ENCODE measurements at regions not wholly inside any gene's neighbourhood (a gene's known extent, or its start where the extent isn't known, plus 50 kb on each side); places are given as distances from the start of the nearest gene placed in this dataset.
"Not testable (repeated sequence)": the region's sequence is repeated elsewhere in the genome, so short reads cannot be mapped to it uniquely, and the experiment has no call there.

DNA sequence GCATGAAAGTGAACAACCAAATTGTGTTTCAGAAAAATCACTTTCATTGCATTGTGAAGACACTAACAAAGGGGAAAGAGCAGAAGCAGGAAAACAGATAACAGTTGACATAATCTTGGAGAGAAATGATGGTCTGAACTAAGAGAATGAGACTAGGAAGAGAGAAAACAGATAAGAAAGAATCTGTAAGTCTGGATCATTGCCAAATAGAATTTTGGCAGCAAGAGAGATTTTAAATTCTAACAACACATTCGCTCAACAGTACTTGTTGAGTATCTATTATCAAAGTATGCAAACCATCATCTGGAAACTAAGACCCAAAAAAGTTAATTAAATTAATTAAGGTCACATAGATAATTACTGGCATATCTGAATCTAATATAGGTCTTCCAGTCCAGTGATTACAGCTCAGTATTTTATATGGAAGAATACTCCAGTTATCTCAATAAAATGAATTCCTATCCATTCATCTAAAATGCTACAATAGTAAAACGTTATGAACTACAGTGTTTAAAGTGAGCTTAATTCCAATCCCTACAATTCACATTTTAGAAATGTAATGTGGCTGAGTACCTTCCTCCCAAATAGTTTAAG is 166.7 kb upstream of the FAT3 start:
- in situ Hi-C loops (cut with HindIII; ENCODE audit: low pct_unique_long_range_greater_than_20kb, low sequenced_read_pairs): no loop called here
- no peak for DNase-seq (ENCODE audit: low read depth)

DNA sequence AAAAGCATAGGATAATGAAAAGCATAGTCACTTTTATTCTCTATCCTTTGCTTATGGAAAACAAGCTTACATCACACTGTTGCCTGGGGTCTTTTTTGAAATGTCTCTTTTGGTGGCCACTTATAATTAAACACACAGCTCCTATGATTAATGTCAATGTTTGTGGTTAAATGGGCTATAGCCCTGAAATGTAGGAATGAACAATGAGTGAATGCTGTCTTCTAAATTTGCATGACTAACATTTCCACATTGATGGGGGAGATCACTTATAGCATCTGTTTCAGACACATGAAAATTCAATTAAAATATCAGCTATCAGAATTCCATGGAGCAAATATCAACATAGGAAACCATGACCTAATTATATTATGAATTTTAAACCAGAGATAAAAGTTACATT is 171.4 kb upstream of the FAT3 start:
- no peak for DNase-seq (ENCODE audit: low read depth)
- in situ Hi-C loops (cut with HindIII; ENCODE audit: low pct_unique_long_range_greater_than_20kb, low sequenced_read_pairs): no loop called here

DNA sequence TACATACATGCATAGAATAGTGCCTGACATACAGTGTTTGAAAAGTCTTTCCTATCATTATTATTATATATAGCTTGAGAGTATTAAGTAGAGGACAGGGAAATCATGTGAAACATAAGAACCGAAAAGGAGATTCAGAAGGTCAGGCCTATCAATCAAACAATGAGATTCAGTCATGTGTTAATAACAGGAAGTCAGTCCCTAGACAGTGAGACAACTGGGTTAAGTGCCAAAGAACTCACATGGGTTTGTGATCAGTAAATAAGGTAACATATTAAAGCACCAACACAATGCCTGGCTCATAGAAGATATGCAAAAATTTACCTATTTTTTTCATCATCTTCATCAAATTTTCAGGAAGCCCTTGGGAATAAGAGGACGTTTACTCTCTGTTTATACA is 174.3 kb upstream of the FAT3 start:
- DNase-seq (ENCODE audit: low read depth): peak; percentile 4
- in situ Hi-C loops (cut with HindIII; ENCODE audit: low pct_unique_long_range_greater_than_20kb, low sequenced_read_pairs): no loop called here

DNA sequence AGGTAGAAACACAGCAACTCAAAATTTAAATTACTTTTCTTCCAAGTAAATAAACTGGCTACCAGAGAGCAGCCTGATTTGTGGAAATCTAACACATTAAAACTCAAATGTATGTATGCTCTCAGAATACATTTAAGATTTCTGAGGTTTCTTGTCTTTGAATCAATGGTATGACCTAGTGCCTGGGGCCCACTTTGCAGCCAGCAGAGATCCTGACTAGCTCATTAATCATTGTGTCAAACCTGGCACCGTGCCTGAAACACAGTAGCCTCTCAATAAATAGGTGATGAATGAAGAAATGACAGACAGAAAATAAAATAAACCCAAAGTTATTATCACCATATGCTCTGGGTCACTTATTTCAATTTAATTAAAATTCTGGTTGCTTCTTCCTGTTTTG is 176.2 kb upstream of the FAT3 start:
- in situ Hi-C loops (cut with HindIII; ENCODE audit: low pct_unique_long_range_greater_than_20kb, low sequenced_read_pairs): no loop called here
- DNase-seq (ENCODE audit: low read depth): peak; percentile 2

DNA sequence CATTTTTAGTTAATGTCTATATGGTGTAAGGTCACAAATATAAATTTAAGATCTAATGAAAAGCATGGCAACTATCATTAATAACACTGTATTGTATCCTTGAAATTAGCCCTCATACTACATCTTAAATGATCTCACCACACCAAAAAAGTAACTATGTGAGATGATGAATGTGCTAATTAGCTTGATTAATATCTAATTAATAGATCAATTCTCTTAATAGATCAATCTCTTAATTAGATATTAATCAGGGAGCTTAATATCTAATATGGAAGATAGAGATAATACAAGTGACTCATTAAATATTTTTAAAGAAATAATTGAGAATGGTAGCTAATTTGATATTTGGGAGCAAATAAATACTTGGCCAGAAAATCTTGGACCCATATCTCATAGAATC is 178.5 kb upstream of the FAT3 start:
- in situ Hi-C loops (cut with HindIII; ENCODE audit: low pct_unique_long_range_greater_than_20kb, low sequenced_read_pairs): no loop called here
- no peak for DNase-seq (ENCODE audit: low read depth)

DNA sequence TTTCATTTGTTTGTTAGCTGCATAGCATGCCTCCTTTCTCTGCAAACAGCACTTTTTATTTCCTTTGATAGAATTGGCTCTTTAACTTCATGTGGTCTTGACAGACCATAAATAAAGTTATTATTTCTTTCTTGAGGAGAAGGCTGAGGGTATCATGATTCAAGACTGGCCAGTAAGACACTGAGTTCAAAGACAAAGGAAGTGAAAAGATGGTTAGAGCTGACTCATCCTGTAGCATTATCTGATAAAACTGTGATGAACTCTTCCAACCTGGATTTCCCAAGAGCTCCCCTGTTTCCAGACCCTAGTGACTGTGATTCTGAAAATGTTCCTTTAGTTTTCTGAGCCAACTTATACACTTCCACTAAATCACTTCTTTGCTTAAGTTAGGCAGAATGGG is 179.3 kb upstream of the FAT3 start:
- in situ Hi-C loops (cut with HindIII; ENCODE audit: low pct_unique_long_range_greater_than_20kb, low sequenced_read_pairs): no loop called here
- no peak for DNase-seq (ENCODE audit: low read depth)

DNA sequence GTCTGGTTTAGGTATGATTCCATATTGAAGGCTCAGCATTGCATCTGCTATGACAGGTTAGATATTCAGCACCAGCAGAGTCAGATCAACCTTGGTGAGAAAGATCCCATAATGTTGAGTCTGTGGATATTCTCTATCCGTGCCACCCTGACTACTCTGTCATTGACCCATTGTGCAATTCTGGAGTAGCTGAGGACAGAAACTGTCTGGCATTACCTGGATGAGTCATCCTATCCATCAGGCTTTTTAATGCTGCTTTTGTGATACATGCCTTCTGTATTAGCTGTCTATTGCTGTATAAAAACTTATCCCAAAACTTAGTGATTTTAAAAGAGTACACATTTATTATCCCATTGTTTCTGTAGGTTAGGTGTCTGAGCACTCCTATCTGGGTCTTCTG is 189.1 kb upstream of the FAT3 start:
- in situ Hi-C loops (cut with HindIII; ENCODE audit: low pct_unique_long_range_greater_than_20kb, low sequenced_read_pairs): no loop called here
- DNase-seq (ENCODE audit: low read depth): no peak

DNA sequence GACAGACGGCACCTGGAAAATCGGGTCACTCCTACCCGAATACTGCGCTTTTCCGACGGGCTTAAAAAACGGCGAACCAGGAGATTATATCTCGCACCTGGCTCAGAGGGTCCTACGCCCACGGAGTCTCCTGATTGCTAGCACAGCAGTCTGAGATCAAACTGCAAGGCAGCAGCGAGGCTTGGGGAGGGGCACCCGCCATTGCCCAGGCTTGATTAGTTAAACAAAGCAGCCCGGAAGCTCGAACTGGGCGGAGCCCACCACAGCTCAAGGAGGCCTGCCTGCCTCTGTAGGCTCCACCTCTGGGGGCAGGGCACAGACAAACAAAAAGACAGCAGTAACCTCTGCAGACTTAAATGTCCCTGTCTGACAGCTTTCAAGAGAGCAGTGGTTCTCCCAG is 197.5 kb upstream of the FAT3 start:
- in situ Hi-C loops (cut with HindIII; ENCODE audit: low pct_unique_long_range_greater_than_20kb, low sequenced_read_pairs); DNase-seq (ENCODE audit: low read depth): not testable (repeated sequence)

DNA sequence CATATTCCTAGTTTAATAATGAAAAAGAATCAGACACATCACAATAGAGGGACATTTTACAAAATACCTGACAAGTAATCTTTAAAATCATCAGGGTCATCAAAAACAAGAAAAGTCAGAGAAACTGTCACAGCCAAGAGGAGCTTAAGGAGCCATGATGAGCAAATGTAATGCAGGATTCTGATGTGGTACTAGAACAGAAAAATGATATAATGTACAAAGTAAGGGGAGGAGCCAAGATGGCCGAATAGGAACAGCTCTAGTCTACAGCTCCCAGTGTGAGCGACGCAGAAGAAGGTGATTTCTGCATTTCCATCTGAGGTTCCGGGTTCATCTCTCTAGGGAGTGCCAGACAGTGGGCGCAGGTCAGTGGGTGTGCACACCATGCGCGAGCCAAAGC is 198.0 kb upstream of the FAT3 start:
- DNase-seq (ENCODE audit: low read depth): no peak
- in situ Hi-C loops (cut with HindIII; ENCODE audit: low pct_unique_long_range_greater_than_20kb, low sequenced_read_pairs): no loop called here

DNA sequence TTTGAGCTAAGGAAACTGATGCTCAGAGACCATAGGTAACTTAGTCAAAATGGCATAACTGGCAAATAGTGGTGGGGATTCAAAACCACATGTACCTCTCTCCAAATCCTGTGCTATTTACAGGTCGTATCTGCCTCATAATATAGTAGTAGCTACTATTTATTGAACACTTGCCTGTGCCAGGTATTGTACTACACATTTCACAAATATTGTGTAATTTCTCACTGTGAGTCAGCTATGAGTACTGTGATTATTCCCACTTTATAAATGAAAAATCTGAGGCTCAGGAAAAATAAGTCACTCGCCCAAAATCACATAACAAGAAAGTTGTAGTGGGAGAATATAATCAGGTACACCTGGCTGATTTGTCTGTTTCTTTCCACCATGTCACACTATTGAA is 199.8 kb upstream of the FAT3 start:
- in situ Hi-C loops (cut with HindIII; ENCODE audit: low pct_unique_long_range_greater_than_20kb, low sequenced_read_pairs): no loop called here
- no peak for DNase-seq (ENCODE audit: low read depth)

DNA sequence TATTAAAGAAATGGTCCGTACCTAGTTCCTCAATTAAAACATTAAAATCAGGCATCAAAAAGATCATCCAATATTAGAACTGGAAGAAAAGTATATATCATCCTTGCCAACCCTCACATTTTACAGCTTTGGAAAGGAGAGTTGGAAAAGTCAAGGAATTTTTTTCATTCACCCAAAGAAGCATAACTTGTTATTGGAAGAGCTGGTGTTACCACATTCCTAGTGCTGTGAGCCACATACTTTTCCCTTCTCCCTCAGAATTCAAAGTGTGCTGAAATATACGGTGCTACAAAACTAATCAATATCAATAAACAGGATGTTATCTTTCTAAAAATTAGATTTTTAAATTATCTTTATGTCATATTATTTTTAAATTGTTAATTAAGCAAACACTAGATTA is 202.1 kb upstream of the FAT3 start:
- in situ Hi-C loops (cut with HindIII; ENCODE audit: low pct_unique_long_range_greater_than_20kb, low sequenced_read_pairs): no loop called here
- no peak for DNase-seq (ENCODE audit: low read depth)

DNA sequence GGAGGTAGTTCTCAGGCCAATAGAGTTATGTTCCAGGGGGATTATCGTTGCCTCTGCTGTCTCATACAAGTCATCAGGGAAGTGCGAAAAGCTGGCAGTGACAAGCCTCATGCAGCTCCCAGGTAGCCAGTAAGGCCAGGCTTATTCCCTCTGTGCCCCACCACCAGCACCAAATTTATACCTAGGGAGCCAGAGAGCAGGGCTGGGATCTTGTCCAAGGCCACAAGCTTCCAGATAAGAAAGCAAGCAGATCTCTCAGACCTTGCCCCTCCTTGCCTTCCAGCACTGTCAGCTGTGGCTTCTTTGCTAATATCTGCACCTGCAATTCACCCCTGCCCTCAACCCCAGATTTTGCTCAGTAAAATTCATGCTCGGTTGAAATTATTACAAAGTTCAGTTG is 206.3 kb upstream of the FAT3 start:
- no peak for DNase-seq (ENCODE audit: low read depth)
- in situ Hi-C loops (cut with HindIII; ENCODE audit: low pct_unique_long_range_greater_than_20kb, low sequenced_read_pairs): no loop called here

DNA sequence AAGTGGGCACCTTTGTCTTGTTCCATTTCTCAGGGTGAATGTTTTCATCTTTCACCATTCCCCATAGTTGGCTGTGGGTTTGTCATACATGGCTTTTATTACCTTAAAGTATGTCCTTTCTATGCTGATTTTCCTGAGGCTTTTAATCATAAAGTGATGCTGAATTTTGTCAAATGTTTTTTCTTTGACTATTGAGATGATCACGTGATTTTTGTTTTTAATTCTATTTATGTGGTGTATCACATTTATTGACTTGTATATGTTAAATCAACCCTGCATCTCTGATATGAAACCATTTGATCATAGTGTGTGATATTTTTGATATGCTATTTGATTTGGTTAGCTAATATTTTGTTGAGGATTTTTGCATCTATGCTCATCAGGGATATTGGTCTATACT is 216.4 kb upstream of the FAT3 start:
- in situ Hi-C loops (cut with HindIII; ENCODE audit: low pct_unique_long_range_greater_than_20kb, low sequenced_read_pairs): no loop called here
- DNase-seq (ENCODE audit: low read depth): no peak

DNA sequence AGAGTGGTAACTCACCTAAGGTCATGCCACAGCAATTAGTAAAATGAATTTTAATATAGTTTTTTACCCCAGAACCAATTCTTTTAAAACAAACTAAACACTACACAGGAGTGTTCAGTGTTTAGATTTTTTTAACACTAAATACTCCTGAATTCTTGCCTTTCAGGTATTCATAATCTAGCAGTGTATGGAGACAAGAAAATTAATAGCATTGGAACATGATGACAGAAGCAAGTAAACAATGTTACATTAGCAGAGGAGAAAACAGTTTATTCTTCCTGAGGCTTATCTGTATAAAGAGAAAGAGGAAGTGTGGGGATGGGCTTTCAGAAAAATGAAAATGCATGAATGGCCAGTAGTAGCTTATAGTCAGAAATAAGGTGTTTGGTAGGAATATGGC is 222.1 kb upstream of the FAT3 start:
- DNase-seq (ENCODE audit: low read depth): no peak
- in situ Hi-C loops (cut with HindIII; ENCODE audit: low pct_unique_long_range_greater_than_20kb, low sequenced_read_pairs): no loop called here

DNA sequence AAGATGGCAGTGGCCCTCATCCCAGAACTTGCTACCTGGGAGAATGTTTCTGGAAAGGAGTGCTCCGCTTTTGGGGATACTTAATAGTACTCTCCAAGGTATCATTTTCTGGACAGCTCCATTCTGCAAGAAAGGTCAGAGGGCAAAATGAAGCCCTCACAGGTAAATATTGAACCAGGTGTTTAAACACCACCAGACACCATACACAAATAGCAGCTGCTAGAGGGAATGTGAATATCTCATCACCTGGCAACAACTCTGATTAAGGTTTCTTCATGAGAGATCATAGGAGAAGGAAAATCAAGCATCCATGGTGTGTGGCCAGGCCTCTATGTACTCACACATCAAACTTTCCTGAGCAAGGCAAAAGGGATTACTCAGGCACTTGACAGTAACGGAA is 226.1 kb upstream of the FAT3 start:
- DNase-seq (ENCODE audit: low read depth): no peak
- in situ Hi-C loops (cut with HindIII; ENCODE audit: low pct_unique_long_range_greater_than_20kb, low sequenced_read_pairs): no loop called here

DNA sequence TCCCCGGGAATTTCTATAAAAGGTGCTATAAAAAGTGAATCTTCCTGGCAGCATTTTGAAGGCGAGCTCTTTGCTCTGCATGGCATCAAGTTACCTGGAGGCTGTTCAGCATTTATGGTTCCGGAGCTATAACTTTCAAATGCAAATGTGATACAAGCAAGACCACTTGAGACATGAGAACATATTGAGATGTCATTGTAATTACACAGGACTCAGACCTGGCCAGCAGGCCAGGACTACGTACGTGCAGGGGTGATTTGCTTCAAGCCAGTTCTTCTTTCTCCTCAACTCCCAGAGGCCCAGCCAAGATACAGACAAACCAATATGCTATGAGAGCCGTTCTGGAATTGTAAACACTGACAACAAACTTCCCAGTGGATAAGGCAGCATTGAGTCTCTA is 227.4 kb upstream of the FAT3 start:
- no peak for DNase-seq (ENCODE audit: low read depth)
- in situ Hi-C loops (cut with HindIII; ENCODE audit: low pct_unique_long_range_greater_than_20kb, low sequenced_read_pairs): no loop called here

DNA sequence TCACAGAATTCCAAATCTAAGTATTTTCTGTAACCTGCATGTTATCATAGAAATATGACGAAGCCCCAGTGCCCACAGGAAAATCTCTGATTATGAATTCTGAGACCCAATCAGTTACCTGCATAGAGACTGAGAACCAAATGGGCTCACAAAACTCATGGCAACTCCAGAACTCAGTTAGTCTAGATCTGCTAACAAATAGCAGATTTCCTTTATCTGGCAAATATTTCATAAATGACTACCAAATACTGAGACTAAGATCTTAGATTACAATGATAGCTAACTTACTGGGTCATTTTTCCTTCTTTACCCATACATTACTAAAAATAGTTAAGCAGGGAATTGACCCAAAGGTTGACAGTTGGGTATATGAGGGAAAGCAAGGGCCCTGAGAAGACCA is 228.1 kb upstream of the FAT3 start:
- in situ Hi-C loops (cut with HindIII; ENCODE audit: low pct_unique_long_range_greater_than_20kb, low sequenced_read_pairs): no loop called here
- DNase-seq (ENCODE audit: low read depth): no peak

DNA sequence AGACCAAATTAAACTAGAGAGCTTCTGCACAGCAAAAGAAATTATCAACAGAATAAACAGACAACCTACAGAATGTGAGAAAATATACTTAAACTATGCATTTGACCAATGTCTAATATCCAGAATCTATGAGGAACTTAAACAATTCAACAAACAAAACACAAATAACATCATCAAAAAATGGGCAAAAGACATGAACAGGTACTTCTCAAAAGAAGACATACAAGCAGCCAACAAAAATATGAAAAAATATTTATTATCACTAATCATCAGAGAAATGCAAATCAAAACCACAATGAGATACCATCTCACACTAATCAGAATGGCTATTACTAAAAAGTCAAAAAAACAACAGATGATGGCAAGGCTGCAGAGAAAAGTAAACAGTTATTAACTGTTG is 236.2 kb upstream of the FAT3 start:
- DNase-seq (ENCODE audit: low read depth); in situ Hi-C loops (cut with HindIII; ENCODE audit: low pct_unique_long_range_greater_than_20kb, low sequenced_read_pairs): not testable (repeated sequence)

DNA sequence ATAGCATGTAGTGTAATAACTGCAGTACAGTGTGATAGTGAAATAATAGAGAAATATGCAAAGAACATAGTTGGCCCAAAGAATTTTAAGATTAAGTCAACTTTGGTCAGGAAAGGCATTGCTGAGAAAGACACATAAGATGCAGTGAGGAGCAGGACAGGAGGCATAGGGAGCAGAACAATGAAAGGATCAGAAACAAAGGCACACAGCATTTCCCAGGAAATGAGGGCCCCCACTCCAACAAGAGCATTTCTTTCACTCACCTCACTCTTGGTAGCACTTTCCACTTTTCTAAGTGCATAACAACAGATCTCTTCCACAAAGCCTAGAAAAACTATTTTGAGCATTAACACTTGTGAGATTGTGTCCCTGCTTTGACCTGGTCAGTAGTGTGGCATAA is 238.4 kb upstream of the FAT3 start:
- no peak for DNase-seq (ENCODE audit: low read depth)
- in situ Hi-C loops (cut with HindIII; ENCODE audit: low pct_unique_long_range_greater_than_20kb, low sequenced_read_pairs): no loop called here

DNA sequence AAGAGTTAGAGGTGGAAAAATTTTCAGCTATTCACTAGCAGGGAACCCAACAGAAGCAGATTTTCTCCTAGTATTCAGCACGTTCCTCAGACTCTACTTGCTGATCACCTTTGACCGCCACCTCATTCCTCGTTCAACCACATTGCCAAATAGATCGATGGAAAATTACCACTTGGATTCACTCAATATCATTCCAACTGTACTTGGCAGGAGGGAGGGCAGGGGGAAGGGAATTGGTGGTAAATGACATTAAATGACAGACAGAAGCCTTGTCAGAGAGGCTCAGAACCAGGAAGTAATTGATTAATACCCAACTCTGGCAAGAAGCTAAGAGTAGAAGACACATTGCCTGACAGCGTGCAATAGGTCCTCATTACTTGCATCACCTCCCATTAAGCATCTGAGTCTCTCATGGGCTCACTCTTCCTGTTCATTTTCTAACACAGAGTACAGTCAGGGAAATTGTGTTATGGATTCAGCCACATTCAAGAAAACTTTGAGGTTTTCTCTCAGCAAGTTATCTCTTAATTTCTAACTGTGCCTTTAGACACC is 240.5 kb upstream of the FAT3 start:
- in situ Hi-C loops (cut with HindIII; ENCODE audit: low pct_unique_long_range_greater_than_20kb, low sequenced_read_pairs): no loop called here
- DNase-seq (ENCODE audit: low read depth): no peak

DNA sequence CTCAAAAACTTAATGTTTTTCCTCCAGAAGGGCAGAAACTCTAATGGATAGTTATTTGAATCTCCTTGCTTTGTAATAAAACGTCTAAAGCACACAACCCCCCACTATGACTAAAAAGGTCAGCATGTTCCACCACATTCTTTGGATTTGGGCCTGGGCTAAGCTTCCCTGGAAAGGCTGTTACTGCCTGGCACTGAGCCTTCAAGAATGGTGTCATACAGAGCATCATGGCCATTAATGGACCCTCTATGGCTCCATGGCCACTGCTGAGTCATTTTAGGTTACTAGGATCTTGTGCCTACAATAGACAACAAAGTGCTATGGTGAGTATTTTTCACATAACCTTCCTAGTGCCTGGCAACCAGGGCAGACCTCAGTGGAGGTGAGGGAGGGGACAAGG is 242.6 kb upstream of the FAT3 start:
- peak; percentile 48 for DNase-seq (ENCODE audit: low read depth)
- in situ Hi-C loops (cut with HindIII; ENCODE audit: low pct_unique_long_range_greater_than_20kb, low sequenced_read_pairs): no loop called here

Measured in Caki2 (cell line).